H9 (cell line): ENCODE measurements at regions not wholly inside any gene's neighbourhood (a gene's known extent, or its start where the extent isn't known, plus 50 kb on each side); places are given as distances from the start of the nearest gene placed in this dataset.

ENCODE experiments used
- DNase-seq: peaks from one replicate; pipeline ENCODE4 v3.0.0-alpha.2; 2017
- H2AFZ ChIP-seq: one replicate; pipeline ENCODE4 v1.6.1; 2013; ENCODE audit warnings: mild to moderate bottlenecking, low read length, control low read depth, moderate library complexity
- H2AK5ac ChIP-seq: 2 replicates; pipeline ENCODE4 v1.6.1; 2013; ENCODE audit warnings: low read length, control low read depth, mixed read lengths; ENCODE audit not compliant: insufficient read length
- H2BK120ac ChIP-seq: one replicate; pipeline ENCODE4 v1.6.1; 2013; ENCODE audit warnings: low read depth, mild to moderate bottlenecking, low read length, control low read depth, inconsistent platforms; ENCODE audit not compliant: poor library complexity, severe bottlenecking
- H2BK12ac ChIP-seq: 2 replicates; pipeline ENCODE4 v1.6.1; 2013; ENCODE audit warnings: low read length, control low read depth, mixed read lengths, low read depth; ENCODE audit not compliant: insufficient read length
- H2BK15ac ChIP-seq: 2 replicates; pipeline ENCODE4 v1.6.1; 2013; ENCODE audit warnings: low read depth, low read length, control low read depth
- H2BK20ac ChIP-seq: one replicate; pipeline ENCODE4 v1.6.1; 2013; ENCODE audit warnings: low read depth, mild to moderate bottlenecking, low read length, control low read depth, inconsistent platforms; ENCODE audit not compliant: poor library complexity, severe bottlenecking
- H2BK5ac ChIP-seq: 2 replicates; pipeline ENCODE4 v1.6.1; 2013; ENCODE audit warnings: low read length, control low read depth, mixed read lengths; ENCODE audit not compliant: insufficient read length
- H3K14ac ChIP-seq: 2 replicates; pipeline ENCODE4 v1.6.1; 2013; ENCODE audit warnings: low read length, control low read depth; ENCODE audit not compliant: insufficient read depth
- H3K18ac ChIP-seq: 2 replicates; pipeline ENCODE4 v1.6.1; 2013; ENCODE audit warnings: low read depth, mild to moderate bottlenecking, mixed read lengths, low read length, control low read depth; ENCODE audit not compliant: insufficient read length
- H3K23ac ChIP-seq: 2 replicates; pipeline ENCODE4 v1.6.1; 2013; ENCODE audit warnings: low read length, control low read depth, mixed read lengths, low read depth; ENCODE audit not compliant: insufficient read length
- H3K23me2 ChIP-seq: 2 replicates; pipeline ENCODE4 v1.6.1; 2013; ENCODE audit warnings: low read depth, mild to moderate bottlenecking, mixed read lengths, low read length, control low read depth; ENCODE audit not compliant: insufficient read length, poor library complexity, severe bottlenecking
- H3K27ac ChIP-seq: 2 replicates; pipeline ENCODE4 v1.5.1; 2013; ENCODE audit warnings: low read length, control low read depth, mixed read lengths, low read depth; ENCODE audit not compliant: insufficient read length
- H3K27me3 ChIP-seq: 2 replicates; pipeline ENCODE4 v1.6.1; 2013; ENCODE audit warnings: low read length, control low read depth, inconsistent platforms; ENCODE audit not compliant: insufficient read depth
- H3K4ac ChIP-seq: 2 replicates; pipeline ENCODE4 v1.6.1; 2013; ENCODE audit warnings: low read depth, mild to moderate bottlenecking, control low read depth, inconsistent platforms, low read length, moderate library complexity
- H3K4me1 ChIP-seq: 2 replicates; pipeline ENCODE4 v1.6.1; 2013; ENCODE audit warnings: low read length, control low read depth, inconsistent platforms; ENCODE audit not compliant: insufficient read depth
- H3K4me2 ChIP-seq: 2 replicates; pipeline ENCODE4 v1.6.1; 2013; ENCODE audit warnings: low read length, control low read depth, mixed read lengths; ENCODE audit not compliant: insufficient read length, insufficient read depth
- H3K56ac ChIP-seq: 2 replicates; pipeline ENCODE4 v1.6.1; 2013; ENCODE audit warnings: low read depth, mild to moderate bottlenecking, mixed read lengths, low read length, control low read depth; ENCODE audit not compliant: insufficient read length
- H3K79me1 ChIP-seq: 2 replicates; pipeline ENCODE4 v1.6.1; 2013; ENCODE audit warnings: low read depth, mild to moderate bottlenecking, moderate library complexity, low read length, control low read depth, inconsistent platforms; ENCODE audit not compliant: insufficient read depth, poor library complexity, severe bottlenecking
- H3K79me2 ChIP-seq: 2 replicates; pipeline ENCODE4 v1.6.1; 2013; ENCODE audit warnings: low read length, control low read depth, inconsistent platforms; ENCODE audit not compliant: insufficient read depth
- H3K9ac ChIP-seq: 2 replicates; pipeline ENCODE4 v1.6.1; 2013; ENCODE audit warnings: low read length, control low read depth, mixed read lengths; ENCODE audit not compliant: insufficient read length; ENCODE audit errors: extremely low read depth
- H3K9me3 ChIP-seq: one replicate; pipeline ENCODE4 v1.6.1; 2013; ENCODE audit warnings: low read depth, low read length, inconsistent platforms; ENCODE audit not compliant: control insufficient read depth
- H3T11ph ChIP-seq: one replicate; pipeline ENCODE4 v1.6.1; 2013; ENCODE audit warnings: mild to moderate bottlenecking, low read length, control low read depth, inconsistent platforms
- H4K20me1 ChIP-seq: one replicate; pipeline ENCODE4 v1.6.1; 2013; ENCODE audit not compliant: control insufficient read depth, insufficient read length, insufficient read depth
- H4K5ac ChIP-seq: 2 replicates; pipeline ENCODE4 v1.6.1; 2013; ENCODE audit warnings: low read depth, mild to moderate bottlenecking, mixed read lengths, low read length, control low read depth; ENCODE audit not compliant: insufficient read length
- H4K8ac ChIP-seq: replicated peaks from 2 replicates; pipeline ENCODE4 v1.6.1; 2013; ENCODE audit warnings: low read length, control low read depth, mixed read lengths, low read depth; ENCODE audit not compliant: insufficient read length
- H4K91ac ChIP-seq: 2 replicates; pipeline ENCODE4 v1.6.1; 2013; ENCODE audit warnings: low read depth, mild to moderate bottlenecking, moderate library complexity, mixed read lengths, low read length, control low read depth; ENCODE audit not compliant: insufficient read length
- H3K27ac Mint-ChIP-seq, 3 experiments: 2 replicates in 2 of 3; 3 replicates in 1 of 3; pipeline ENCODE4 v1.8.0; 2020 to 2021; ENCODE audit warnings: mixed read lengths in 3 of 3, mild to moderate bottlenecking in 1 of 3, moderate library complexity in 1 of 3
- H3K27me3 Mint-ChIP-seq: 2 replicates; pipeline ENCODE4 v1.8.0; 2021; ENCODE audit warnings: low read depth, mild to moderate bottlenecking, moderate library complexity, mixed read lengths
- H3K36me3 Mint-ChIP-seq, 3 experiments: 2 replicates in 2 of 3; 3 replicates in 1 of 3; pipeline ENCODE4 v1.8.0; 2020 to 2021; ENCODE audit warnings: low read depth in 3 of 3, mixed read lengths in 3 of 3; ENCODE audit not compliant: insufficient read depth in 1 of 3
- H3K4me1 Mint-ChIP-seq, 2 experiments: 2 replicates each; pipeline ENCODE4 v1.8.0; 2020; ENCODE audit warnings: mixed read lengths in 2 of 2
- H3K4me3 Mint-ChIP-seq, 2 experiments: 2 replicates in 1 of 2; 3 replicates in 1 of 2; pipeline ENCODE4 v1.8.0; 2020 to 2021; ENCODE audit warnings: mild to moderate bottlenecking in 2 of 2, mixed read lengths in 2 of 2, moderate library complexity in 1 of 2
- H3K9me3 Mint-ChIP-seq, 2 experiments: 2 replicates in 1 of 2; 3 replicates in 1 of 2; pipeline ENCODE4 v1.8.0; 2020; ENCODE audit warnings: mild to moderate bottlenecking in 2 of 2, mixed read lengths in 2 of 2, moderate library complexity in 1 of 2
- WGBS: extraction: QIAGEN DNeasy Blood & Tissue Kit; methylation state at CpG from one replicate; pipeline ENCODE4 v1.1.7; 2013; ENCODE audit warnings: missing lambda C conversion rate, low lambda C conversion rate, mixed read lengths; ENCODE audit not compliant: insufficient read length; ENCODE audit errors: extremely low coverage; 5-methylcytosine and 5-hydroxymethylcytosine counted together
- TF ChIP-seq, protein P1 (sequence below): fragments of 200-600 bp; sonication (generic); conservative IDR thresholded peaks from 3 replicates; pipeline ENCODE4 v1.8.0; 2021; ENCODE audit warnings: antibody characterized with exemption, mild to moderate bottlenecking

DNA sequence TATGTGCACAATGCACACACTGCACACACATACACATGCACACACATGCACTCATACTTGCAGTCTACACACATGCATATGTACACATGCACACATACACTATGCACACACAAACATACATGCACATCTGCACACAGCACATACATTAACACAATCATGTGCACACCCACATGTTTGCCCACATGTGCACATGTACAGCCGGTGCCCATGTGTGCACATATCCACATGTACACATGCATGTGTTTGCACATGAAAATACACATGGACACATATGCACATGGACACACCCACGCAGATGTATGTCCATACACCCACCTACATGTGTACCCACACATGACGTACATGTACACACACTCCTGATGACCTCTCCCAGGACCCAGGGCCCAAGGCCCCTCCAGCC is 105.1 kb upstream of the ACTRT2 start:
- H2BK15ac ChIP-seq: no peak overlapping the region
- H2BK5ac ChIP-seq: no peak overlapping the region
- H2BK20ac ChIP-seq: no peak overlapping the region
- no peaks in the 10 kb centered on the region for H3K79me1 ChIP-seq
- Mint-ChIP-seq H3K4me3 (no peak overlapping the region), H3K27ac (no peak overlapping the region), H3K27me3 (peaks cover 4% of the 10 kb centered on the region), H3K4me1 (no peaks in the 10 kb centered on the region), H3K36me3 (peaks cover 5 to 42% (median 9%) of the 10 kb centered on the region in 3 experiments; a peak in 6 of 7 replicates), H3K9me3 (peaks cover 17 to 81% of the 10 kb centered on the region in 2 experiments)
- H3K23me2 ChIP-seq: no peaks in the 10 kb centered on the region
- peaks cover 92% of the 10 kb centered on the region for H3K9me3 ChIP-seq
- H4K5ac ChIP-seq: no peak overlapping the region
- no peak overlapping the region for H3K4ac ChIP-seq
- TF ChIP-seq, protein P1, sequence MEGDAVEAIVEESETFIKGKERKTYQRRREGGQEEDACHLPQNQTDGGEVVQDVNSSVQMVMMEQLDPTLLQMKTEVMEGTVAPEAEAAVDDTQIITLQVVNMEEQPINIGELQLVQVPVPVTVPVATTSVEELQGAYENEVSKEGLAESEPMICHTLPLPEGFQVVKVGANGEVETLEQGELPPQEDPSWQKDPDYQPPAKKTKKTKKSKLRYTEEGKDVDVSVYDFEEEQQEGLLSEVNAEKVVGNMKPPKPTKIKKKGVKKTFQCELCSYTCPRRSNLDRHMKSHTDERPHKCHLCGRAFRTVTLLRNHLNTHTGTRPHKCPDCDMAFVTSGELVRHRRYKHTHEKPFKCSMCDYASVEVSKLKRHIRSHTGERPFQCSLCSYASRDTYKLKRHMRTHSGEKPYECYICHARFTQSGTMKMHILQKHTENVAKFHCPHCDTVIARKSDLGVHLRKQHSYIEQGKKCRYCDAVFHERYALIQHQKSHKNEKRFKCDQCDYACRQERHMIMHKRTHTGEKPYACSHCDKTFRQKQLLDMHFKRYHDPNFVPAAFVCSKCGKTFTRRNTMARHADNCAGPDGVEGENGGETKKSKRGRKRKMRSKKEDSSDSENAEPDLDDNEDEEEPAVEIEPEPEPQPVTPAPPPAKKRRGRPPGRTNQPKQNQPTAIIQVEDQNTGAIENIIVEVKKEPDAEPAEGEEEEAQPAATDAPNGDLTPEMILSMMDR: no peak
- no peak overlapping the region for H4K8ac ChIP-seq
- no peaks in the 10 kb centered on the region for H3K27me3 ChIP-seq
- H2BK120ac ChIP-seq: no peak overlapping the region
- H3K14ac ChIP-seq: no peak overlapping the region
- H4K20me1 ChIP-seq: no peaks in the 10 kb centered on the region
- no peaks in the 10 kb centered on the region for H3K4me1 ChIP-seq
- no peak overlapping the region for H2BK12ac ChIP-seq
- H3K79me2 ChIP-seq: no peaks in the 10 kb centered on the region
- H2AK5ac ChIP-seq: no peak overlapping the region
- H3K18ac ChIP-seq: no peak overlapping the region
- H3T11ph ChIP-seq: no peak overlapping the region
- H2AFZ ChIP-seq: no peak overlapping the region
- H3K9ac ChIP-seq: no peak overlapping the region
- no peak overlapping the region for H3K56ac ChIP-seq
- DNase-seq: no peak
- no CpG with 5 or more reads among the region's 3 CpGs for WGBS
- H4K91ac ChIP-seq: no peak overlapping the region
- no peak overlapping the region for H3K4me2 ChIP-seq
- no peak overlapping the region for H3K27ac ChIP-seq
- no peak overlapping the region for H3K23ac ChIP-seq
